NOMO-1 (cell line): ENCODE measurements at regions not wholly inside any gene's neighbourhood (a gene's known extent, or its start where the extent isn't known, plus 50 kb on each side); places are given as distances from the start of the nearest gene placed in this dataset.

ENCODE experiments used
- DNase-seq, 2 experiments: peaks; one replicate each; lab custom pipeline; 2025; ENCODE audit not compliant: unreplicated experiment in 2 of 2; lab: John Stamatoyannopoulos, UW

GRCh38 chr18:24923138-24923537 is 428.8 kb downstream of the ZNF521 start:
- DNase-seq = no peak

- no peak for DNase-seq
These were observed 427.8 kb downstream of the ZNF521 start for GRCh38 chr18:24924066-24924716.

- no peak for DNase-seq
These were observed 425.3 kb downstream of the ZNF521 start for GRCh38 chr18:24926649-24927048.

GRCh38 chr18:24928301-24928878 is 423.6 kb downstream of the ZNF521 start:
- DNase-seq = no peak

GRCh38 chr18:24930478-24930877 is 421.5 kb downstream of the ZNF521 start:
- DNase-seq = no peak

GRCh38 chr18:24930971-24931370 is 421.0 kb downstream of the ZNF521 start:
- DNase-seq = no peak

GRCh38 chr18:24933345-24933744 is 418.6 kb downstream of the ZNF521 start:
- no peak for DNase-seq

GRCh38 chr18:24934258-24934932 is 417.6 kb downstream of the ZNF521 start:
- no peak for DNase-seq

- no peak for DNase-seq
These were observed 417.0 kb downstream of the ZNF521 start for GRCh38 chr18:24935008-24935407.

GRCh38 chr18:24935896-24936295 is 416.1 kb downstream of the ZNF521 start:
- no peak for DNase-seq

- DNase-seq = no peak
These were observed 415.3 kb downstream of the ZNF521 start for GRCh38 chr18:24936691-24937090.

- no peak for DNase-seq
These were observed 414.2 kb downstream of the ZNF521 start for GRCh38 chr18:24937639-24938275.

- no peak for DNase-seq
These were observed 411.6 kb downstream of the ZNF521 start for GRCh38 chr18:24940416-24940815.

- no peak for DNase-seq
These were observed 410.6 kb downstream of the ZNF521 start for GRCh38 chr18:24941174-24941951.

GRCh38 chr18:24942144-24942543 is 409.8 kb downstream of the ZNF521 start:
- no peak for DNase-seq

GRCh38 chr18:24947521-24948305 is 404.3 kb downstream of the ZNF521 start:
- no peak for DNase-seq

- DNase-seq = no peak
These were observed 402.1 kb downstream of the ZNF521 start for GRCh38 chr18:24949908-24950307.

GRCh38 chr18:24954341-24954740 is 397.6 kb downstream of the ZNF521 start:
- DNase-seq = no peak

- DNase-seq = no peak
These were observed 394.0 kb downstream of the ZNF521 start for GRCh38 chr18:24958001-24958400.

GRCh38 chr18:24959051-24959476 is 392.9 kb downstream of the ZNF521 start:
- no peak for DNase-seq
